CD4-positive, alpha-beta T cell treated with Interleukin-4 for 1 hour (primary cell): ENCODE measurements at regions not wholly inside any gene's neighbourhood (a gene's known extent, or its start where the extent isn't known, plus 50 kb on each side); places are given as distances from the start of the nearest gene placed in this dataset.
"Not testable (repeated sequence)": the region's sequence is repeated elsewhere in the genome, so short reads cannot be mapped to it uniquely, and the experiment has no call there.

ENCODE experiments used
- DNase-seq, 2 donors: peaks; one replicate each; pipeline ENCODE4 v3.0.0-alpha.2; 2020 to 2022

DNA sequence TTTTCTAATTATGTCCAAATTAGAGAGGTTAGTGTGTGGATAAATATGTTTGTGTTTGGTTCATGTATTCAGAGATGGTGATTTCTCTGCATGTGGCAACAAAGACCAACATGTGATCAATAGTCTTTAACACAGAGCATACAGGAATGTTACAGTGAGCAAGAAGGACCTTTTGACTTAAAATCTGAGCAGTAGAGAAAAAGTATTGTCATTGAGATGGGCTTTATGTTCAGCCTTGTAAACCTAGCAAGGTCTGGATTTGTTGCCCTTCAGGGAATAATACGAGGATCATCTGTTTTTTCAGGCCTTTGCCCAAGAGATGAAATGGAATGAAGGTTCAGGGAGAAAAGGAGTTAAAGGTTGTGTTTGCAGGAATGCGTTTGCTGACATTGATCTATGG lies 161.8 kb upstream of the NECTIN3 start:
- no peak for DNase-seq

DNA sequence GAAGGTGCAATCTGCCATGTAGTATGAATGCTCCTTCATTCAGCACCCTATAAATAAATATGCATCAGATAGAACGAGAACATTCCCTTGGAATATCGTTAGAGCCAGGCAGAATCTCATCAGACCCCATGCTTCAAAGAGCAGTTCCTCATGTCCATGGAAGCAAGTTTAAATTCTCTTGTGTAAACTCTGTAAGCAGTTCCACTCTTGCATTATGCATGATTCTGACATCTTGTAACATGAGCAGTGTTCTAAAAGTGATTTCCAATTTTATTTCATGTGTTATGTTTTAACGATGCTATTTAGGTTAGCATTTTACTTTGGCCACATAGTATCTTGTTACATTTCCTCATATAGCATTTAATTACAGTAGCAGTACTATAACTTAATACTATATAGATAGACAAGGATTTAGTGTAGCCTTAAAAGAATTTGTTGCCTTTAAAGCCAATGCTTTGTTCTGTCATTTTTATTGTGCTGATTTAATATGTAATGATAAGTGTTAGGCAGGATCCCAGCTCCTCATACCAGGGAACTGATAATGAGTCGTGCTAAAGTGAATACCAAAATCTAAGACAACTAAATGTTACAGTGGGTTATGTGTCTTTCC lies 161.2 kb upstream of the NECTIN3 start:
- no peak for DNase-seq

DNA sequence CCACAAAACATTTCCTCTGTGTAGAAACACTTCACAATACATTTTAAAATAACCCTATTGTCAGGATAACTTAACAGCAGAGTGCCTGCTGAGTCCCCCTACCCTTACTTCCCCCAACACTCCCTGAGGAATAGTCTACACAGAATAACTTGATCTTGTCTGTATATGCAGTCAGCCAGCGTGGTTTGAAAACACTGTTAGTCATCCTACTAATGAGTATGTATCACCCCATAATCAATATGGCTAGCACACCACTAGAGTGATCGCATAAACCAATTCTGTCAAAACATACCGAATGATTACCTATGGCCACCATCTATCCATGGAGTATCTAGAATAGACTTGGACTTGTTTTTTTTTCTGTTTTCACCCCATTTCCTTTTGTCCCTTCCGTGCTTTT lies 152.7 kb upstream of the NECTIN3 start:
- DNase-seq, result no peak

DNA sequence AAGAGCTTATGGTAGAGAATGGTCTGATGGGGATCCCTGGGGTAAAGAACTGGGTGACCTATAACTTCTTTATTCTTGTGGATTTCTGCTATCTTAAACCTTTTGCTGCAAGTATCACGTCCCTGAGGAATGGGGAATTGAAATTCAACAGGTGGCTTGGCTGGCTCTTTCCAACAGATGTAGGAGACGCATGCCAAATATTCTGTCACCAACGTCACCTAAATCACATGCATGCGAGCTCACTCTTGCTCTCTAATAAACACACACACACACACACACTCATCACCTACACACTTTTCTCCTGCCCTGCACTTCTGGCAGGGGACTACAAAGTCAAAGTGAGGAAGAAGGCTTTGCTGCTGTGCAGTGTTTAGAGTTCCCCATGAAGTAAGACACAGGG lies 145.8 kb upstream of the NECTIN3 start:
- no peak for DNase-seq

DNA sequence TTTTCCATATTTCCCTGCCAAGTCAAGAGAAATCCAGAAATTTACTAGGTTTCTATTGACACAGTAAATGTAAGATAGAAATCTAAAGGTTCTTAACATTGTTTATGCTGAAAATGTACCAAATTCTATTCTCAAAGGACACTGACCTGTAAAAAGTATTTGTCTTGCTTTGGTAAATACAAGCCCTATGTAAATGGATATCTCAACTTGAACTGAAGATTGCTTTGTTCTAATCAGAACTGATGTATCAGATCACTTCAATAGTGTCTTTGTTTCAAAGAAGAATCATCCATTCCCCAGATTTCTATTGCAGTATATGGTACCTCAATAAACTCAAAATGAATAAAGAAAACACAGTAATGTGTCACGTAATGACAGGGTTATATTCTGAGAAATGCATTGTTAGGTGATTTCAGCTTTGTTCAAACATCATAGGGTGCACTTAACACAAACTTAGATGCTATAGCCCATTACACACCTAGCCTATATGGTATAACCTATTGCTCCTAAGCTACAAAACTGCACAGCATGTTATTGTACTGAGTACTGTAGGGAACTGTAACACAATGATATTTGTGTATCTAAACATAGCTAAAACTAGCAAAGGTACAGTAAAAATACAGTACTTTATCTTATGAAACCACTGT lies 143.5 kb upstream of the NECTIN3 start:
- no peak for DNase-seq

DNA sequence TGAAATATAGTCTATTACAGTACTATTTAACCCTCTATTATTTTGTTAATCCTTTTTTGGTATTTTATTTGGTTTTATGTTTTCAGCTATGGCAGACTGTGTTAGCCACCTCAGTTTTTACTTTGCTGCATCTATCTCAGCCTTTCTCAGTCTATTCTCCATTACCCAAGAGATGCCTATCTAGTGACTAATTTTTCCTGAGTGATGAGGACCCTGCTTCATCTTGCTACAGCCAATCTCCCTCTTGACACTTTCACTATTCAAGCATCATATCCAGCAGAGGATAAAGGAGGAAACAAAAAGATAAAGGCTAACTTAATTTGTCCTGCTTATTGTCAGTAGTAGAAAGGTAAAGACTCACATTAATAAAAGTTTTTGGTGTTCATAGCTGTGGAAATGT lies 141.8 kb upstream of the NECTIN3 start:
- DNase-seq, result no peak

DNA sequence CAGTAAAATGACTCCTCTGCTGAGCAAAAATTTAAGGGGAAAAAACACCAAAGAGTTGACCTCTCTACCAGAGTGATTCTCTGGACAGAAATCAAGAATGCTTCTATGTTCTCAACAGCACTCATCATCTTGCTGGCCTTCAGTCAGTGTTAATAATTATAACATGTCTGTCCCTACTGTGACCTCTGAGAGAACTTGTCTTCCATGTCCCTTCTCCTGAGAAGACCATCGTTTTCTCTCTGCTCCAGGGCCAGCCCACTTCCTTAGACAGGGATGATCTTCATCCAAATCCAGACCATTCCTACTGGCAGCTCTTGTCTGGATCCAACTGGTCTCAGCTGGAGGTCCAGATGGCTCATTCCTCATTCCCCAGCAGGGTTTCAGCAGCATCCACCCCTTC lies 139.0 kb upstream of the NECTIN3 start:
- DNase-seq, result no peak

DNA sequence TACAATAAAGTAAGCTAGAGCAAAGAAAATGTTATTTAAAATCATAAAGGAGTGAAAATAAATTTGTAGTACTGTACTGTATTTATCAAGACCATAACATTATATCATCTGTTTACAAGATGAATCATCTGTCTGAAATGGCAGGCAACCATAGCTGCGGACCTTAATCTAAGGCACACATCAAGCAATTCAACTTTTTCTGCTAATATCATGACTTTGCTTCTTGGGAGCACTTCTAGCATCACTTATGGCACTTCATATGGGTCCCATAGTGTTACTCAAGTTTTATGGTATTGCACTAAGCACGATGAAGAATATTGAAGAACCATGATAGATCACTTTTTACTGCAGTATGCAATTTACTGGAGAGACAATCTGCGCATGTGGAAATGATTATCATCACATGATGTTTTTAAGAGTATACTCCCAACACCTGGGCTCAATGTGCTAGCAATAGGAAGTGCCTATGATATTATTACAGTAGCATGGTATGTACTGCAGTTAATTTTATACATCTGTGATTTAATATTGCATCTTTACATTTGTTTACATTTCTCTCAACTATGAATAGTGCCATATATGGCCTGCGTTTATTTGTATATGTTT lies 137.7 kb upstream of the NECTIN3 start:
- no peak for DNase-seq

DNA sequence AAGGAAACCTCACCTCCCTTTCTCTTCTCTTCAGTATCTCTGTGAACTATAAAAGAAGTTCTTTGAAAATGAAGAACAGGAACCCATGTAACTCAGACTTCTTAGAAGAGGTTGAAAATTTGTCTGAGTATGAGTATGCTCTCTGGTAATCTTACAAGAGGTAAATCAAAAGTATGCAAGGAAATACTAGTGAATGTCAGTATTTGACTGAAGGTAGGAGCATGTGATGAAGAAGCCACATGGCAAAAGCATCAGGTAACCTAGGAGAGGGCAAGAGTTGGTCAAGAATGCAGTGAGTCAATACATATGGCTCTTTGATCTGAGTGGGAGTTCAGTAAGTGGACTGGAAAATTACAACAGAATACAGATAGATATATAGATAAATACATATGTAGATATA lies 133.0 kb upstream of the NECTIN3 start:
- no peak for DNase-seq

DNA sequence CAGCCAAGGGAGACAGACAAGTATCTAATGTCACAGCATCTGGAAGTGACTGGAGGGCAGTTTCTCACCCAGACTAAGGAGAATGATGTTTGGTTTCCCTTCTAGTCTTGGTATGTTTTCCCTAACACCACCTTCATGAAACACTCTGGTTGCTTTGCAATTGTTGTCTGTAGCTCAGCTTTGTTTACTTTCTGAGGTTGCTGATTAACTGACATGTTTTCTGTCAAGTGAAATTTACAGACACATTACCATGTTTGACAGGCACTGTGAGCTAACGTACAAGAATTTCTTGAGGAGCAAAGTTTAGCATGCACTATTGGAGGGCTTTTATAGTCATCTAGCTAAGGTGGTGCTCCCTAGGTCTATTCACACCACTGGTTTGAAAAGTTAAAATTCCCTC lies 131.6 kb upstream of the NECTIN3 start:
- DNase-seq, result no peak

DNA sequence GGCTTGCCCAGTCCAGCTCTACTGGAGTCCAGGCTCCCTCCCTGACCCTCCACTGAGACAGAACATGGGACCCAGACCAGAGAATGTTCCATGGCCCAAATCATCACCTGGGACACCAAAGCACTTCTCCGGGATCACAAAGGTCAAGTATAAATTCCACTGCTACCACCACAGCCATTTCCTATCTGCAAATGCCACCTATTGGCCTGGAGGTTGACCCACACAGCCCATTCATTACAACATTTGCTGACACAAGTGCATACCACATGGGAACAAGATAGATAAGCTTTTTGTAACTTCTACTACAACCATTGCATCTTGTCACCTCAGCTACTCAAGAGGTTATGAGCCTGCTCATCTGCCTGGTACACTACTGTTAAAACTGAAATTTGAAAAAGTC lies 126.8 kb upstream of the NECTIN3 start:
- DNase-seq, result no peak

DNA sequence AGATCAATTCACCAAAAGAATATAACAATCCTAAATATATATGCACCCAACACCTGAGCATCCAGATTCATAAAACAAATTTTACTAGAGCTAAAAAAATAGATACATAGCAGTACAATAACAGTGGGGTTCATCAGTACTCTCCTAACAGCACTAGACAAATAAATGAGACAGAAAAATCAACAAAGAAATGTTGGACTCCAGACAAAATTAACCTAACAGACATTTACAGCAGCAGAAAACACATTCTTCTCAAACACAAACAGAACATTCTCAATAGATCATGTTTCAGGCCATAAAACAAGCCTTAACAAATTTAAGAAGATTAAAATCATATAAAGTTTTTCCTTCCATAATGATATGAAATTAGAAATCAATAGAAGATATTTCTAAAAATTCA lies 124.8 kb upstream of the NECTIN3 start:
- no peak for DNase-seq

DNA sequence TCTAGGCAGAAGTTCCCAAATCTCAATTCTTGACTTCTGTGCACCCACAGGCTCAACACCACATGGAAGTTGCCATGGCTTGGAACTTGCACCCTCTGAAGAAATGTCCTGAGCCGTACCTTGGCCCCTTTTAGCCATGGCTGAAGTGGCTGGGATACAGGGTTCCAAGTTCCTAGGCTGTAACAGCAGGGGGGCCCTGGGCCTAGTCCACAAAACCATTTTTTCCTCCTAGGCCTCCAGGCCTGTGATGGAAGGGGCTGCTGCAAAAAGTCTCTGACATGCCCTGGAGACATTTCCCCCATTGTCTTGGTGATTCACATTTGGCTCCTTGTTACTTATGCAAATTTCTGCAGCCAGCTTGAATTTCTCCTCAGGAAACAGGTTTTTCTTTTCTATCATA lies 122.4 kb upstream of the NECTIN3 start:
- not testable (repeated sequence) for DNase-seq

DNA sequence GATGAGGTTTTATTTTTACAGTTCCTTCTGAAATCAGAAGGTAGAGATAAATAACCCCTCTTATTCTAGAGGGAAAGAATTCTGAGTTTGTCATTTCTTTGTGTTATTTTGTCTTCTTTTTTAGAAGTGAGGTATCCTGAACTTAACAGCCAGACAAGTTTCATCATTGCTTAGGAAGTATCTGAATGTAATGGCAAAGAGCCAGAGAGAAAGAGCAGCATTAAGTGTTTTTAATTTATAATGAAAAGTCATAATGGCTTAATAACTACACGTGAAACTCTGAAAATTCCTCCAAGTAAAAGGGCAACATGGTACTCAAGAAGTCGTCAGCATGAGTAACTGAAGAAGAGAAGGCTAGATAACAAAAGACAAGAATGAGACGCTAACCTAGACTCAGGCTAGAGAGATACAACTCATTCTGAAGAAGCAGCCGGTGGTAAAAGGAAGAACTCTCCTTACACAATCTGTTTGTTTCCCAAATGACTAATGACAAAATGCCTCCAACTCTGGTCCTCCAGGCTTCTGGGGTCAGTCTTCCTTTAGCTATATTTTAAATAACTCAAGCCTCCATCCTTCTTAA lies 116.2 kb upstream of the NECTIN3 start:
- DNase-seq, result no peak

DNA sequence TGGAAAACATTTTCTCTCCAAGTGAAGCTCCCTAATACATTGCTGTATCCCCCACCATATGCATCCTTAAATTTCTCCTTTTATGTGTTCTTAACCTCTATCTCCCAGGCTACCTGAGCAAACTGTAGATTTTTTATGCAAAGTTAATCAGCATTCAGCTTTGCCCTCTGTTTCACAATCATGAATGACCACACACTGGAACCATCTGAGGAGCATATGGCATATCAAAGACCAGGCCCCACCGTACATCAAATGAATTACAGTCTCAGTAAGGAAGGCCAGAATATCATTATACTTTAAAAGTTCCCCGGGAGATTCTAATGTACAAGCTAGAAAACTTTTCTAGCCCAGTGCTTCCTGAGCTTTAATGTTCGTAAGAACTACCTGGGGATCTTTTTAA lies 115.5 kb upstream of the NECTIN3 start:
- no peak for DNase-seq

DNA sequence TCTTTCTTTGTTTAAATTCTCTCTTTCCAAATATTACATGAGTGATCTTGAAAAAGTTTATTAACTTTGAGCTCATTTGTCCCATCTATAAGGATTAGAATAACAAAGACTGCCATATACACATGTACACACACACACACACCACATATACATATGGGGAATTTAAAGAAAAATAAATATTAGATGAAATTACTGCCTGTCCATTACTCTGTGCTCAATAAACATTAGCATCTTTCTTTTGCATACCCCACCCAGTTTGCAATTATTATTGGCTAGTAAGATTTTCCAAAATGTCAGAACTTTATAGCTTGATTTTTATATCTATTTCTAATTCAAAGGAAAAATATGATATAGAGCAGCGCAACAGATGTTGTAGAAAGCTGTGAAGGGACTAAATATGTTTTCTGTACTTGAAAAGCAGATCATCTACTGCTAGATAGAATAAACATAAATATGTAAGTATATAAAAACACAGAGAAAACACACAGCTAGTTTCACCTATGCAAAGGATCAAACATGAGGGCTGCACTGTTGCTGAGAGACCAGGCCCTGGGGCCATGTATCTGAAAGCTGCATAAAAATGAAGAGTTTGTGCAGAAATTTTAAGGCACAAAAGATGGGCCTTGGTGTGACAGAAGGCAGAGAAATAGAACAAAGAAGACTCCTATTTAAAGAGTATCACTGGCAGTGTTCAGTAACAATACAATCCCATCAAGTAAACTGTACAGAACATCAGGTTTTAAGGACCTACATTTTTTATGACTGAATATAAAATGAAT lies 114.2 kb upstream of the NECTIN3 start:
- DNase-seq, result no peak

DNA sequence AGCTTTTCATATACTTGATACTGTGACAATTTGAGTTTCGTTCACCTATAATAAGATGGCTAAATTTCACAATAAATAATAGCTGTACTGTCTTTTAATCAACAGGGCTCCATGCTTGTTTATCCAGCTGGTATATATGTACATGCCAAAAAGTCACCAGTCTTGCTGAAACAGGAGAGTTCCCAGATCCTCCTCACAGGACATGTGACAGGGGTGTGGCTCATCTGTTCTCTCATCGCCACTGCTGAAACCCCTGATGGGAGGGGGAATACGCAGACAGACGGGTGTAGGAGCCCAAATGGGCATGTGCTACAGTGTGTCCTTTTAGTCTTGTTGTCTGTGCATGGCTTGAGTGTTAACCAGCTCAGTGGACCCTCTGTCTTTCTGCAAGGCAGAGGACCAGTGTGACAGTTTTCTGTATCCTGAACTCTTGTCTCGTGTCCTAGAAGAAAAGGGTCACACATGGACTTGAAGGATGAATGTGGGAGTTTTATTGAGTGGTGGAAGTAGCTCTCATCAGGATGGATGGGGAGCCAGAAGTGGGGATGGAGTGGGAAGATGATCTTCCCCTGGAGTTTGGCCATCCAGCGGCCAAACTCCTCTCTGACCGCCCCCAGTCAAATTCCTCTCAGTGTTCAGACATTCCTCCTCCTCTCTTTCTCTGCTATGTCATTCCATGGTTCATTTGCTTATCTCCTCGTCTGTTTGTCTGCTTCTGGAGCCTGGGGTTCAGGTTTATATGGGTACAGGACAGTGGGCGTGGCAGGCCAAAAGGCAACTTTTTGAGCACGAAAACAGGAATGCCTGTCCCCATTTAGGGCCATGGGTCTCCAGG lies 113.1 kb upstream of the NECTIN3 start:
- no peak for DNase-seq

DNA sequence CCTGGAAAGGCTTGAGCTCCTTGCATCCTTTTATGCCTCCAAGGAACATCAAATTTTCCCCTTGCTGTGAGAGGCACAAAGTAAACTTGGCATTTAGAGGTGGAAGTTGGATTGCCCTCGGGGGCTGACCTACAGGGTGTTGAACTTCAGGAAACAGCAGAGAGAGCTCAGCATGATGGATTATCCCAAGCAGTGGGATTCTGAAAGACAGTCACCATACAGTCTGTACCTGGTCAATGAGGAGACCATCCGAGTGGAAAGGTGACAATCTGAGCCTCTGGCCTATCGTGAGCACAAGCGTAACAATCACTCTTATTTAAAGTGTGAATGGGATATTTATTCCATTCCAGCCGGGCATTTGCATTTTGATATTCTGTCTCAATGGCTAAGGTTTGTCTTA lies 105.6 kb upstream of the NECTIN3 start:
- no peak for DNase-seq

DNA sequence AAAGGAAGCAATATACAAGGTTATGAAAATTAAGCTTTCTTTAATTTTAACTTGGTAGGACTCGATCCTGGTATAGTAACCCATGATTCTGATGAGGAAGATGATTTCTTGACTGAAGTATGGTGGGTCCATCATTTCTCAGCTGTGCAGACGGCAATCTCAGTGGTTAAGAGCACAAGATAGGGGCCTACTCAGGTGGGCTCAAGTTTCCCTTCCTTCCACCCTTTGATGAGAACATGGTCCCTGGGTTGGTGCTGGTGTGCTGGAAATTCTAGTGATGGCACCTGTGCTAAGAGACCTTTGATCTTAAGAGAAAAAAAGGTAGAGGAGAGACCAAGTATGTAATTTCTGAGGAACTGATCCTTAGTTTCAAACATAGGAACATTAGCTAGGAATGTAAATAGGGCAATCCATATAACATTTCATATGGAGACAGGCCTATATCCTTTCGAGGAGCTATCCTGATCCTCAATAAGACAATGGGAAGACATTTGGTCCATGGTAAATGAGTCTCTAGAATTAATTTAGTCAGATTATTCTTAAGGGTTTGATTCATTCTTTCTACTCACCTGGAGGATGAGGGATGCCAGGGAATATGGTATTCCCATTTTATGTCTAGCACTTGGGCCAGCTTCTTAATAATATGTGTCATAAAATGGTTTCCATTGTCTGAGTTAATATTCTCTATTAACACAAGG lies 104.5 kb upstream of the NECTIN3 start:
- DNase-seq, result no peak

DNA sequence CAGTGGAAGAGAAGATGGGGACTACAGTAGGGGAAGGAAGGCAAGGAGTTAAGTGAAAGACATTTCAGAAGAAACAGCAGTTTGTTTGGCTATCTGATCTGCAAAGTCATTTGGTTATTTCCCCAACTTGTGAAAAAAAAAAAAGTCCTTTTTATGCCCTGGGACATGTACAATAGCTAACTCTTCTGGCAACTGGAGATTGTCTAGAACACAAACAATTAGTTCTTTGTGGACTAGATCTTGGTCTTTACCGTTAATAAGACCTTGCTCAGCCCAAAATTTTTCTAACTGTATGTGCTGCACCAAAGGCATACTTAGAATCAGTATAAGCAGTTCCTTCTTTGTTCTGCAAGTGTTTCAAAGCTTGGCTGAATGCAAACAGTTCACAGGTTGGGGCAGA lies 103.5 kb upstream of the NECTIN3 start:
- DNase-seq, result no peak

DNA sequence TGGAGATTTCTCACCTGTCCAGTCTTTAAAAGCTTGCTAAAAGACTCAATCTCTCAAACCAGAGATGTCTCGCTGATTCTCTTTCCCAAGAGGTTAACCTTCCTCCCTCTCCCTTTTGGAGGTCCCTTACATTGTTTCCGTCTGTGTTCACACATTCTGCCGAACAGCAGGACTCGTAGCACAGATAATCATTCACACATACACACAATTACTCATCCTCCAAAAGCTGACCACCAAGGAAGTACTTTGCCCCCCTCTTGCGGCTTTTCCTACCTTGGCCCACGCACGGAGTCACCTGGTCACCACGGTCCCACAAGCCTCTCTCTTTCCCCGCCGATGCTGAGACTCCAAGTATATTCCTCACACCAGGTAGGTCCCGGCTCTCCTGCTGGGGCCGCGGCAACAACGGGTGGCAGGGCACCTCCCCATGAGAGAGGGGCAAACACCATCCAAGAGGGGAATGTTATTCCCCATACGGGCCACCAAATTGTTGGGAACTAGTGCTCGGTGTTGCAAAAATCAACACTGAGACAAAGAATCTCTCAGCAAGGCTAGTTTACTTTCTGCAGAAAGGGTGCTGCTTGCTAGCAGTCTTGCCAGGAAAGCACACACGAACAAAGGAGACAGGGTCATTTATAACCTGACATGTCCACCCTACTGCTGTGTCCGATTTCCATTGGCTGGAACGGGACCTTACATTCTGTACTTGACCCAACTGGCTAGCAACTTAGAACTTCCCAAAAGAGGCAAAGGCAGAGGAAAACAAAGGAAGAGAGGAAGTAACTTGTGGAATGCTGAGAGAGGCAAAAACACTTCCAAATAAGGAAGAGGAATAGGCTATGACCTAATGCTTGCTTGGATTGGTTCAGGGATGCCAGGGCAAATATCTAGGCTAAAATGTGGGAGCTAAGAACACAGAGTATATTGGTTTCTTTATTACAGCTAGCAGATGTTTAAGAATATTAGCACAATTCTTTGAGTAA lies 102.1 kb upstream of the NECTIN3 start:
- no peak for DNase-seq
